CD14-positive monocyte (primary cell): ENCODE measurements at regions not wholly inside any gene's neighbourhood (a gene's known extent, or its start where the extent isn't known, plus 50 kb on each side); places are given as distances from the start of the nearest gene placed in this dataset.
"Not testable (repeated sequence)": the region's sequence is repeated elsewhere in the genome, so short reads cannot be mapped to it uniquely, and the experiment has no call there.

Experiments
- DNase-seq, 3 donors: peaks; one replicate each; pipeline ENCODE4 v3.0.0-alpha.2; 2011 to 2022
- H2AFZ ChIP-seq: 2 replicates; pipeline ENCODE4 v1.6.0; 2012; ENCODE audit warnings: mild to moderate bottlenecking, low read depth, low read length, inconsistent platforms; ENCODE audit not compliant: insufficient read depth, poor library complexity, severe bottlenecking
- H3K27ac ChIP-seq, 2 donors: 1 replicate in 1 of 2; 2 replicates in 1 of 2; pipeline ENCODE4 v1.5.1; 2012 to 2013; ENCODE audit warnings: low read length in 2 of 2, control low read depth in 1 of 2, inconsistent platforms in 1 of 2, low read depth in 1 of 2, mild to moderate bottlenecking in 1 of 2
- H3K27me3 ChIP-seq, 2 donors: one replicate each; pipeline versions ENCODE4 v1.6.0 to v1.6.1; 2011 to 2013; ENCODE audit warnings: low read length in 2 of 2; ENCODE audit not compliant: control insufficient read depth in 2 of 2, insufficient read depth in 2 of 2
- H3K36me3 ChIP-seq, 2 donors: replicated peaks in 1 of 2; 1 replicate in 1 of 2; 2 replicates in 1 of 2; pipeline versions ENCODE4 v1.5.1 to v1.6.1; 2012 to 2013; ENCODE audit warnings: low read length in 2 of 2, control low read depth in 1 of 2, inconsistent platforms in 1 of 2, mild to moderate bottlenecking in 1 of 2; ENCODE audit not compliant: insufficient read depth in 2 of 2, control insufficient read depth in 1 of 2
- H3K4me1 ChIP-seq, 2 donors: 1 replicate in 1 of 2; 2 replicates in 1 of 2; pipeline versions ENCODE4 v1.5.1 to v1.6.1; 2012 to 2013; ENCODE audit warnings: low read length in 2 of 2, control low read depth in 1 of 2, inconsistent platforms in 1 of 2, mild to moderate bottlenecking in 1 of 2, moderate library complexity in 1 of 2; ENCODE audit not compliant: insufficient read depth in 2 of 2, control insufficient read depth in 1 of 2
- H3K4me2 ChIP-seq: replicated peaks from 2 replicates; pipeline ENCODE3; 2012; ENCODE audit warnings: low read length, moderate library complexity, mild to moderate bottlenecking; ENCODE audit not compliant: poor library complexity, severe bottlenecking; ENCODE audit errors: extremely low read depth
- H3K4me3 ChIP-seq, 3 experiments: fragments of 200-600 bp in 1 of 3; sonication (generic) in 1 of 3; replicated peaks in 1 of 3; 1 replicate in 2 of 3; 2 replicates in 1 of 3; pipeline ENCODE4 v1.5.1; 2011 to 2013; ENCODE audit warnings: low read length in 3 of 3, mild to moderate bottlenecking in 3 of 3, control low read depth in 2 of 3, low read depth in 2 of 3, inconsistent platforms in 1 of 3, moderate library complexity in 1 of 3
- H3K79me2 ChIP-seq: 2 replicates; pipeline ENCODE4 v1.6.0; 2012; ENCODE audit warnings: mild to moderate bottlenecking, control low read depth, inconsistent platforms, low read length, moderate library complexity; ENCODE audit not compliant: insufficient read depth
- H3K9ac ChIP-seq: 2 replicates; pipeline ENCODE4 v1.6.0; 2017; ENCODE audit warnings: low read length, mild to moderate bottlenecking; ENCODE audit not compliant: insufficient read depth, poor library complexity, severe bottlenecking
- H3K9me3 ChIP-seq, 2 donors: replicated peaks in 1 of 2; 1 replicate in 1 of 2; 2 replicates in 1 of 2; pipeline versions ENCODE4 v1.5.1 to v1.6.1; 2012 to 2013; ENCODE audit warnings: low read length in 2 of 2, control low read depth in 1 of 2; ENCODE audit not compliant: control insufficient read depth in 1 of 2, insufficient read depth in 1 of 2
- H4K20me1 ChIP-seq: 2 replicates; pipeline ENCODE4 v1.6.0; 2012; ENCODE audit warnings: mild to moderate bottlenecking, low read length, control low read depth, moderate library complexity; ENCODE audit not compliant: insufficient read depth
- H3K27ac Mint-ChIP-seq, 7 donors: one replicate each; pipeline ENCODE4 v1.8.0; 2020; ENCODE audit warnings: mild to moderate bottlenecking in 7 of 7, mixed read lengths in 7 of 7, moderate library complexity in 6 of 7, inconsistent platforms in 2 of 7
- H3K27me3 Mint-ChIP-seq, 3 donors: one replicate each; pipeline ENCODE4 v1.8.0; 2021 to 2022; ENCODE audit warnings: low read depth in 3 of 3, mild to moderate bottlenecking in 3 of 3, mixed read lengths in 3 of 3, moderate library complexity in 3 of 3, inconsistent platforms in 1 of 3
- H3K36me3 Mint-ChIP-seq, 2 donors: one replicate each; pipeline ENCODE4 v1.8.0; 2020; ENCODE audit warnings: mixed read lengths in 2 of 2, inconsistent platforms in 1 of 2, mild to moderate bottlenecking in 1 of 2
- H3K4me1 Mint-ChIP-seq: one replicate; pipeline ENCODE4 v1.8.0; 2020; ENCODE audit warnings: mild to moderate bottlenecking, mixed read lengths
- H3K4me3 Mint-ChIP-seq, 2 donors: one replicate each; pipeline ENCODE4 v1.8.0; 2020; ENCODE audit warnings: mild to moderate bottlenecking in 2 of 2, mixed read lengths in 2 of 2, moderate library complexity in 1 of 2
- H3K9me3 Mint-ChIP-seq, 7 donors: one replicate each; pipeline ENCODE4 v1.8.0; 2020 to 2022; ENCODE audit warnings: mixed read lengths in 7 of 7, mild to moderate bottlenecking in 6 of 7, moderate library complexity in 6 of 7, inconsistent platforms in 2 of 7
- WGBS: methylation state at CpG from one replicate; pipeline ENCODE4 v1.1.5; 2013; ENCODE audit warnings: missing lambda C conversion rate; ENCODE audit not compliant: insufficient coverage; 5-methylcytosine and 5-hydroxymethylcytosine counted together
- intact Hi-C, 2 donors: fragments of 100-400 bp; cut with micrococcal nuclease; formaldehyde crosslinking; loops; one replicate each; pipeline versions ENCODE4 v1.15.0 to v1.15.1; 2023
- TF ChIP-seq, protein P1 (sequence below): fragments of 200-600 bp; IDR thresholded peaks from one replicate; pipeline ENCODE4 v1.8.0; 2022; ENCODE audit warnings: antibody characterized with exemption, mild to moderate bottlenecking

GRCh38 chr14:105733081-105734065, 207.0 kb downstream of the TMEM121 start:
- no peaks in the 10 kb centered on the region for H3K4me1 Mint-ChIP-seq
- no peaks in the 10 kb centered on the region for H3K79me2 ChIP-seq
- H3K9me3 Mint-ChIP-seq, result peaks cover 0 to 2% (median 0%) of the 10 kb centered on the region in 7 donors
- H2AFZ ChIP-seq, result no peak overlapping the region
- H3K27me3 ChIP-seq, result no peaks in the 10 kb centered on the region
- H3K27ac ChIP-seq, result no peak overlapping the region
- peaks cover 0 to 2% (median 0%) of the 10 kb centered on the region in 3 donors for H3K27me3 Mint-ChIP-seq
- H3K4me2 ChIP-seq, result no peak overlapping the region
- H3K4me3 Mint-ChIP-seq, result no peak overlapping the region
- H3K36me3 Mint-ChIP-seq, result no peaks in the 10 kb centered on the region
- TF ChIP-seq, protein P1, sequence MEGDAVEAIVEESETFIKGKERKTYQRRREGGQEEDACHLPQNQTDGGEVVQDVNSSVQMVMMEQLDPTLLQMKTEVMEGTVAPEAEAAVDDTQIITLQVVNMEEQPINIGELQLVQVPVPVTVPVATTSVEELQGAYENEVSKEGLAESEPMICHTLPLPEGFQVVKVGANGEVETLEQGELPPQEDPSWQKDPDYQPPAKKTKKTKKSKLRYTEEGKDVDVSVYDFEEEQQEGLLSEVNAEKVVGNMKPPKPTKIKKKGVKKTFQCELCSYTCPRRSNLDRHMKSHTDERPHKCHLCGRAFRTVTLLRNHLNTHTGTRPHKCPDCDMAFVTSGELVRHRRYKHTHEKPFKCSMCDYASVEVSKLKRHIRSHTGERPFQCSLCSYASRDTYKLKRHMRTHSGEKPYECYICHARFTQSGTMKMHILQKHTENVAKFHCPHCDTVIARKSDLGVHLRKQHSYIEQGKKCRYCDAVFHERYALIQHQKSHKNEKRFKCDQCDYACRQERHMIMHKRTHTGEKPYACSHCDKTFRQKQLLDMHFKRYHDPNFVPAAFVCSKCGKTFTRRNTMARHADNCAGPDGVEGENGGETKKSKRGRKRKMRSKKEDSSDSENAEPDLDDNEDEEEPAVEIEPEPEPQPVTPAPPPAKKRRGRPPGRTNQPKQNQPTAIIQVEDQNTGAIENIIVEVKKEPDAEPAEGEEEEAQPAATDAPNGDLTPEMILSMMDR, result no peak
- H3K9me3 ChIP-seq, result no peaks in the 10 kb centered on the region
- 96% methylated on average over 16 of the region's 22 CpGs for WGBS
- no peaks in the 10 kb centered on the region for H3K4me1 ChIP-seq
- intact Hi-C loops, result loop anchor here in 1 of 2 donors (5.0 kb wide), 1 partner anchor 96 kb away; no protein-coding TSS in a partner anchor
- no peaks in the 10 kb centered on the region for H4K20me1 ChIP-seq
- H3K36me3 ChIP-seq, result no peaks in the 10 kb centered on the region
- DNase-seq, result no peak
- no peak overlapping the region for H3K9ac ChIP-seq
- no peak overlapping the region for H3K4me3 ChIP-seq
- H3K27ac Mint-ChIP-seq, result no peak overlapping the region

- not testable (repeated sequence) for H3K9me3 ChIP-seq, H4K20me1 ChIP-seq, H3K4me3 ChIP-seq, H3K4me2 ChIP-seq, H3K27me3 ChIP-seq, H3K9ac ChIP-seq, DNase-seq, H2AFZ ChIP-seq, H3K4me1 ChIP-seq, H3K9me3 Mint-ChIP-seq, H3K4me1 Mint-ChIP-seq, H3K27ac Mint-ChIP-seq, H3K79me2 ChIP-seq, H3K36me3 Mint-ChIP-seq, H3K4me3 Mint-ChIP-seq, H3K27me3 Mint-ChIP-seq, H3K36me3 ChIP-seq, H3K27ac ChIP-seq
- intact Hi-C loops, result loop anchor here in 1 of 2 donors (5.0 kb wide), 1 partner anchor 97 kb away; no protein-coding TSS in a partner anchor
- 82% methylated on average over 3 of the region's 14 CpGs for WGBS
Measured at GRCh38 chr14:105734241-105734640, 207.9 kb downstream of the TMEM121 start.

DNA sequence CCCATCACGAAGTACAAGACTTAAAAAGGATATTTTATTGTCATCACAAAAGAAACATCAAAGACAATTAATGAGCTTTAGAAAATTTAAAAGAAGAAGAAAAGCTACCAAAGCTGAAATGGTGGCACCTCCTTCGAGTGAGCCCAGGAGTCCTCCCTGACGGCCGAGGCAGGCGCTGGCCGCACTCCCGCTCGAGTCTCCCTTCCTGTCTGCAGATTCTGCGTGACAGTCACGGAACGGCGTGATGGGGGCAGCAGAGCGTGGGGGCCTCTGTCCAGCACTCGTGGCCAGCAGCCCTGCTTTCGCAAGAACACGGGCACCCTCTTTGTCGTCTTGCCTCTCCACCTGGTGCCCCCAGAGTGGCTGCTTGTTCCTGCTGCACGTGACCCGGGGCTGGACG, 209.9 kb downstream of the TMEM121 start:
- H3K27me3 ChIP-seq, intact Hi-C loops, H2AFZ ChIP-seq, H3K4me3 ChIP-seq, H3K4me2 ChIP-seq, H3K9me3 ChIP-seq, H3K36me3 Mint-ChIP-seq, H4K20me1 ChIP-seq, H3K4me1 ChIP-seq, H3K27ac Mint-ChIP-seq, H3K27me3 Mint-ChIP-seq, H3K36me3 ChIP-seq, H3K4me1 Mint-ChIP-seq, H3K9me3 Mint-ChIP-seq, H3K79me2 ChIP-seq, H3K4me3 Mint-ChIP-seq, H3K27ac ChIP-seq, DNase-seq, H3K9ac ChIP-seq: not testable (repeated sequence)
- WGBS, result no CpG with 5 or more reads among the region's 20 CpGs
